ENCODE measurements at regions not wholly inside any gene's neighbourhood (a gene's known extent, or its start where the extent isn't known, plus 50 kb on each side); places are given as distances from the start of the nearest gene placed in this dataset.

GRCh38 chr12:93165384-93165932 lies 212.3 kb upstream of the NUDT4 start:
- no peak for DNase-seq (ENCODE audit: extremely low spot score)
- no peak overlapping the region for H3K27ac ChIP-seq (replicated peaks in 1 of 4)
- no peaks in the 10 kb centered on the region for H3K9me3 ChIP-seq
- H3K27me3 ChIP-seq, result no peaks in the 10 kb centered on the region
- WGBS, result 78% methylated on average over 4 of the region's 4 CpGs
- intact Hi-C loops (cut with DNase I), result no loop called here
- peaks cover 0 to 32% (median 20%) of the 10 kb centered on the region in 4 donors for H3K4me1 ChIP-seq
- no peaks in the 10 kb centered on the region for H3K36me3 ChIP-seq
- no peak for TF ChIP-seq POLR2A (IDR thresholded peaks at IDR 0.05; ENCODE audit: low read depth)
- TF ChIP-seq POLR2AphosphoS5 (IDR thresholded peaks at IDR 0.05), result no peak
- no peak for TF ChIP-seq CTCF (IDR thresholded peaks at IDR 0.05)
- no peak for TF ChIP-seq EP300 (IDR thresholded peaks at IDR 0.05)
- no peak overlapping the region for H3K4me3 ChIP-seq

- no peak for TF ChIP-seq POLR2A (IDR thresholded peaks at IDR 0.05; ENCODE audit: low read depth)
- TF ChIP-seq CTCF (IDR thresholded peaks at IDR 0.05), result no peak
- TF ChIP-seq EP300 (IDR thresholded peaks at IDR 0.05), result no peak
- TF ChIP-seq POLR2AphosphoS5 (IDR thresholded peaks at IDR 0.05), result no peak
- Histone ChIP-seq H3K27me3 (no peaks in the 10 kb centered on the region), H3K27ac (replicated peaks in 1 of 4) (no peak overlapping the region), H3K4me1 (peaks cover 0 to 32% (median 20%) of the 10 kb centered on the region in 4 donors), H3K4me3 (no peak overlapping the region), H3K36me3 (no peaks in the 10 kb centered on the region), H3K9me3 (no peaks in the 10 kb centered on the region)
- intact Hi-C loops (cut with DNase I), result no loop called here
- 91% methylated on average over 7 of the region's 7 CpGs for WGBS
- DNase-seq (ENCODE audit: extremely low spot score), result no peak
Measured at GRCh38 chr12:93166541-93167307, 211.0 kb upstream of the NUDT4 start.

- H3K27me3 ChIP-seq, result no peaks in the 10 kb centered on the region
- no peak overlapping the region for H3K4me3 ChIP-seq
- WGBS, result 97% methylated on average over 2 of the region's 2 CpGs
- TF ChIP-seq POLR2AphosphoS5 (IDR thresholded peaks at IDR 0.05) (no peak), EP300 (IDR thresholded peaks at IDR 0.05) (no peak)
- intact Hi-C loops (cut with DNase I), result no loop called here
- no peaks in the 10 kb centered on the region for H3K36me3 ChIP-seq
- DNase-seq (ENCODE audit: extremely low spot score), result no peak
- no peaks in the 10 kb centered on the region for H3K9me3 ChIP-seq
- no peak overlapping the region for H3K27ac ChIP-seq (replicated peaks in 1 of 4)
- H3K4me1 ChIP-seq, result peaks cover 0 to 32% (median 20%) of the 10 kb centered on the region in 4 donors
Measured at GRCh38 chr12:93167331-93167730, 210.4 kb upstream of the NUDT4 start.

- H3K27me3 ChIP-seq, result no peaks in the 10 kb centered on the region
- H3K4me1 ChIP-seq, result peaks cover 1 to 34% (median 25%) of the 10 kb centered on the region in 4 donors
- DNase-seq (ENCODE audit: extremely low spot score), result no peak
- no peaks in the 10 kb centered on the region for H3K36me3 ChIP-seq
- H3K27ac ChIP-seq (replicated peaks in 1 of 4), result peak overlapping the region; percentile 8 to 27 (median 15)
- peak overlapping the region; percentile 39 to 51 (median 45) for H3K4me3 ChIP-seq
- intact Hi-C loops (cut with DNase I), result no loop called here
- TF ChIP-seq CTCF (IDR thresholded peaks at IDR 0.05) (no peak), EP300 (IDR thresholded peaks at IDR 0.05) (no peak), POLR2AphosphoS5 (IDR thresholded peaks at IDR 0.05) (no peak), POLR2A (IDR thresholded peaks at IDR 0.05; ENCODE audit: low read depth) (no peak)
- WGBS, result 35% methylated on average over 16 of the region's 16 CpGs
- H3K9me3 ChIP-seq, result no peaks in the 10 kb centered on the region
Measured at GRCh38 chr12:93167841-93168492, 209.8 kb upstream of the NUDT4 start.

- TF ChIP-seq POLR2A (IDR thresholded peaks at IDR 0.05; ENCODE audit: low read depth) (no peak), CTCF (IDR thresholded peaks at IDR 0.05) (no peak), EP300 (IDR thresholded peaks at IDR 0.05) (no peak), POLR2AphosphoS5 (IDR thresholded peaks at IDR 0.05) (no peak)
- Histone ChIP-seq H3K4me3 (peak overlapping the region in 1 of 4 donors; percentile 46), H3K27me3 (no peaks in the 10 kb centered on the region), H3K27ac (replicated peaks in 1 of 4) (peak overlapping the region in 1 of 4 donors; percentile 5), H3K36me3 (no peaks in the 10 kb centered on the region), H3K9me3 (no peaks in the 10 kb centered on the region), H3K4me1 (peaks cover 9 to 38% (median 28%) of the 10 kb centered on the region in 4 donors)
- 97% methylated on average over 3 of the region's 3 CpGs for WGBS
- intact Hi-C loops (cut with DNase I), result no loop called here
- no peak for DNase-seq (ENCODE audit: extremely low spot score)
Measured at GRCh38 chr12:93168751-93169150, 209.0 kb upstream of the NUDT4 start.

All from esophagus muscularis mucosa (tissue), 4 donors.